ENCODE measurements at regions not wholly inside any gene's neighbourhood (a gene's known extent, or its start where the extent isn't known, plus 50 kb on each side); places are given as distances from the start of the nearest gene placed in this dataset.
"Not testable (repeated sequence)": the region's sequence is repeated elsewhere in the genome, so short reads cannot be mapped to it uniquely, and the experiment has no call there.

- DNase-seq (ENCODE audit: low spot score): no peak
These were observed 82.2 kb upstream of the SLC22A16 start for GRCh38 chr6:110558575-110558974.

- no peak for DNase-seq (ENCODE audit: low spot score)
These were observed 80.8 kb upstream of the SLC22A16 start for GRCh38 chr6:110557199-110557598.

- DNase-seq (ENCODE audit: low spot score): no peak
These were observed 80.1 kb upstream of the SLC22A16 start for GRCh38 chr6:110556317-110557110.

- DNase-seq (ENCODE audit: low spot score): no peak
These were observed 78.6 kb upstream of the SLC22A16 start for GRCh38 chr6:110554966-110555460.

- no peak for DNase-seq (ENCODE audit: low spot score)
These were observed 78.0 kb upstream of the SLC22A16 start for GRCh38 chr6:110554441-110554840.

GRCh38 chr6:110552901-110553641 is 76.7 kb upstream of the SLC22A16 start:
- no peak for DNase-seq (ENCODE audit: low spot score)

- no peak for DNase-seq (ENCODE audit: low spot score)
These were observed 75.7 kb upstream of the SLC22A16 start for GRCh38 chr6:110552076-110552475.

- DNase-seq (ENCODE audit: low spot score): no peak
These were observed 74.7 kb upstream of the SLC22A16 start for GRCh38 chr6:110551088-110551487.

GRCh38 chr6:110550353-110550752 is 73.9 kb upstream of the SLC22A16 start:
- DNase-seq (ENCODE audit: low spot score): no peak

GRCh38 chr6:110549277-110549676 is 72.9 kb upstream of the SLC22A16 start:
- DNase-seq (ENCODE audit: low spot score): no peak

GRCh38 chr6:110548110-110548847 is 71.9 kb upstream of the SLC22A16 start:
- no peak for DNase-seq (ENCODE audit: low spot score)

GRCh38 chr6:110547266-110547964 is 71.0 kb upstream of the SLC22A16 start:
- no peak for DNase-seq (ENCODE audit: low spot score)

- DNase-seq (ENCODE audit: low spot score): no peak
These were observed 68.9 kb upstream of the SLC22A16 start for GRCh38 chr6:110545081-110545872.

GRCh38 chr6:110544472-110544871 is 68.1 kb upstream of the SLC22A16 start:
- DNase-seq (ENCODE audit: low spot score): no peak

- no peak for DNase-seq (ENCODE audit: low spot score)
These were observed 66.7 kb upstream of the SLC22A16 start for GRCh38 chr6:110543106-110543505.

- DNase-seq (ENCODE audit: low spot score): no peak
These were observed 66.1 kb upstream of the SLC22A16 start for GRCh38 chr6:110542311-110543024.

- no peak for DNase-seq (ENCODE audit: low spot score)
These were observed 65.4 kb upstream of the SLC22A16 start for GRCh38 chr6:110541701-110542309.

- not testable (repeated sequence) for DNase-seq (ENCODE audit: low spot score)
These were observed 63.0 kb upstream of the SLC22A16 start for GRCh38 chr6:110539277-110540019.
